ENCODE measurements at regions not wholly inside any gene's neighbourhood (a gene's known extent, or its start where the extent isn't known, plus 50 kb on each side); places are given as distances from the start of the nearest gene placed in this dataset.

DNA sequence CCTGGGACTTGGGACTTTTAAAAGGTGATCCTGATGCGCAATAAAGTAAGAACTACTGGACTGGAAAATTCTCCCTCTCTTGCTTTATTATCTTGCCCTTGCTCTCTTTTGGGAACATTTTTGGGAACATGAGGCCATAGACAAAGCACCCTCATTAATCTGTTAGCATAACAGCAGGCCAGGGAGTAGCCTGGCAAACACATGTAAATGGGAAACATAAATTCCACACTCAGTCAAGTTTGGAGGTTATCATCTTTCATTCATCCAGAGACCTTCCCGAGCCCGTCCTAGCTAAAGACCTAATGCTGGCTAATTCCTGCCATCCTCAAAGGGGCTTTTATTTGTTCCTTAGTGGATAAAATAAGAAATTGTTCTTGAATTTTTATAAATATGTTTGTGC is 162.8 kb upstream of the ARX start:
- no peak overlapping the region for H3K27ac ChIP-seq
- no peaks in the 10 kb centered on the region for H3K36me3 ChIP-seq
- intact Hi-C loops (cut with DNase I; ENCODE audit: low total_unique reads), result no loop called here
- no peak overlapping the region for H3K4me3 ChIP-seq
- peaks cover 0 to 46% of the 10 kb centered on the region in 2 donors for H3K27me3 ChIP-seq
- DNase-seq (ENCODE audit: low spot score in 2 of 2), result no peak
- no peak for TF ChIP-seq CTCF (IDR thresholded peaks at IDR 0.05)
- TF ChIP-seq POLR2AphosphoS5 (IDR thresholded peaks at IDR 0.05), result no peak
- no peak for TF ChIP-seq POLR2A (IDR thresholded peaks at IDR 0.05)
- H3K4me1 ChIP-seq, result no peaks in the 10 kb centered on the region
- H3K9me3 ChIP-seq, result no peaks in the 10 kb centered on the region

DNA sequence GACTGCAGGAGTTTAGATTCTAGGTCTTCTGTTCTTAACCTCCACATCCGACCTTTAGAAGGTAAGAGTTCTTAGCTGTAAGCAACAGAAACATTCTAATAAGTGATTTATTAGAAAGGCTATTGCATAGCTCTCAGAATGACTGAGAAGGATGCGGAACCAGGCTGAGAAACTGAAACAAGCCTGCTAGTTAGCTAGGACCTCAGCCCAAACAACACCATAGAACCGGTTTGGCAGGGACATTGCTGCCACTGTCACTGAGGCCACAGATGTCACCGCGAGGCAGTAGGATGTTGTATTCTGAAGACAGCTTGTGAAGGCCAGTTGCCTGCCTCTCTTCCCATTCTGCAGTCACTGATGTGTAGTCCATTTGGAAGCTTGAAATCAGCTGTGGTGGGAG is 160.0 kb upstream of the ARX start:
- Histone ChIP-seq H3K9me3 (no peaks in the 10 kb centered on the region), H3K4me3 (no peak overlapping the region), H3K4me1 (no peaks in the 10 kb centered on the region), H3K36me3 (no peaks in the 10 kb centered on the region), H3K27ac (no peak overlapping the region), H3K27me3 (peaks cover 0 to 50% of the 10 kb centered on the region in 2 donors)
- TF ChIP-seq POLR2A (IDR thresholded peaks at IDR 0.05) (no peak), CTCF (IDR thresholded peaks at IDR 0.05) (no peak), POLR2AphosphoS5 (IDR thresholded peaks at IDR 0.05) (no peak)
- intact Hi-C loops (cut with DNase I; ENCODE audit: low total_unique reads), result no loop called here
- no peak for DNase-seq (ENCODE audit: low spot score in 2 of 2)

DNA sequence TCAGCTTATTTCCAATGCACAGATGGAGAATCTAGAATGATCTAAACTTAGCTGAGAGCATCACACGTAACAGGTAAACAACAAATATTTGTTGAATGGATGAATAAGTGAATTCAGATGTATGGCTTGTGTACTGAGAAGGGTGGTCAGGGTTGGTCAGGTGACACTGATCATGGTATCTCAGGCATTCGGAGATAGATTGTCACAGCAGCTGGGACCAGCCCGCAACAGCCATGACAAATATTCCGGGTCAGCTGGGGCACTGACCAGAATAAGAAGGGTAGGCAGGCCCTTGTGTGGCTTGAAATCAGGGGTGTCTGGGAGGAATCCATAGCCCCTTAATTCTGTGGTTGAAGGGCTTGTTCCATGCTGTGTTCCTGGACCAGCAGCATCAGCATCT is 159.4 kb upstream of the ARX start:
- H3K27ac ChIP-seq, result no peak overlapping the region
- no peak for TF ChIP-seq CTCF (IDR thresholded peaks at IDR 0.05)
- TF ChIP-seq POLR2AphosphoS5 (IDR thresholded peaks at IDR 0.05), result no peak
- no peak for TF ChIP-seq POLR2A (IDR thresholded peaks at IDR 0.05)
- DNase-seq (ENCODE audit: low spot score in 2 of 2), result no peak
- intact Hi-C loops (cut with DNase I; ENCODE audit: low total_unique reads), result no loop called here
- no peak overlapping the region for H3K4me3 ChIP-seq
- H3K27me3 ChIP-seq, result peaks cover 0 to 55% of the 10 kb centered on the region in 2 donors
- no peaks in the 10 kb centered on the region for H3K9me3 ChIP-seq
- no peaks in the 10 kb centered on the region for H3K4me1 ChIP-seq
- no peaks in the 10 kb centered on the region for H3K36me3 ChIP-seq

DNA sequence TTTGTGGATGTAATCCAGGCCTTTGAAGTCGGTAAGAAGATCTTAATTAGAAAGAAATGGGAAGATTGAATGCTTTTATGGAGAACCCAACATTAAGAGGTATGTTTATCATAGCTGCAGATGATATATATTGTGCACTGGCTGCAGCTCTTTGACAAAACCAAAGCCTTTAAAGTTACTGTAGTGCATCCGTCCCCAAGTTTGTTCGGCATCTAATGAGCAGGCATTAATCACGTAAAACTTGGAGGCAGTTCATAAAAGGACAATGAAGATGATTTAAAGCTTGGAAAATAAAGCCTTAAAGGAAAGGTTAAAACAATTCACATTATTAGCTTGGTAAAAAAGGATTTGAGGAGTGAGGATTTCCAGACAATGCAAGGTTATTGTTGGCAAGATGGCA is 150.8 kb upstream of the ARX start:
- no peak for TF ChIP-seq POLR2A (IDR thresholded peaks at IDR 0.05)
- TF ChIP-seq POLR2AphosphoS5 (IDR thresholded peaks at IDR 0.05), result no peak
- no peak overlapping the region for H3K27ac ChIP-seq
- H3K4me1 ChIP-seq, result no peaks in the 10 kb centered on the region
- H3K4me3 ChIP-seq, result no peak overlapping the region
- H3K36me3 ChIP-seq, result no peaks in the 10 kb centered on the region
- no peaks in the 10 kb centered on the region for H3K9me3 ChIP-seq
- DNase-seq (ENCODE audit: low spot score in 2 of 2), result no peak
- H3K27me3 ChIP-seq, result peaks cover 0 to 48% of the 10 kb centered on the region in 2 donors
- intact Hi-C loops (cut with DNase I; ENCODE audit: low total_unique reads), result no loop called here

GRCh38 chrX:25166145-25166544 is 150.4 kb upstream of the ARX start:
- intact Hi-C loops (cut with DNase I; ENCODE audit: low total_unique reads), result no loop called here

More at GRCh38 chrX:25166145-25166544, 150.4 kb upstream of the ARX start:
- Histone ChIP-seq H3K4me1 (no peaks in the 10 kb centered on the region), H3K9me3 (no peaks in the 10 kb centered on the region), H3K36me3 (no peaks in the 10 kb centered on the region), H3K27ac (no peak overlapping the region), H3K27me3 (peaks cover 0 to 44% of the 10 kb centered on the region in 2 donors), H3K4me3 (no peak overlapping the region)
- no peak for TF ChIP-seq POLR2A (IDR thresholded peaks at IDR 0.05)
- no peak for TF ChIP-seq CTCF (IDR thresholded peaks at IDR 0.05)
- TF ChIP-seq POLR2AphosphoS5 (IDR thresholded peaks at IDR 0.05), result no peak
- no peak for DNase-seq (ENCODE audit: low spot score in 2 of 2)

Data from breast epithelium (tissue), 4 donors.